ENCODE measurements at regions not wholly inside any gene's neighbourhood (a gene's known extent, or its start where the extent isn't known, plus 50 kb on each side); places are given as distances from the start of the nearest gene placed in this dataset.

- TF ChIP-seq CTCF (conservative IDR thresholded peaks at IDR 0.05; ENCODE audit: low read depth, low read length): no peak
- TF ChIP-seq EZH2phosphoT487 (IDR thresholded peaks at IDR 0.05; ENCODE audit: borderline replicate concordance, low read length): no peak
- TF ChIP-seq EZH2 (IDR thresholded peaks at IDR 0.05; ENCODE audit: low read length, unreplicated experiment): no peak
Observed at GRCh38 chr4:163077680-163078079, 89.0 kb downstream of the NAF1 start.

Measured in PC-3 (cell line).